RWPE1 (cell line): ENCODE measurements at regions not wholly inside any gene's neighbourhood (a gene's known extent, or its start where the extent isn't known, plus 50 kb on each side); places are given as distances from the start of the nearest gene placed in this dataset.

Experiments
- CTCF ChIA-PET: fragments of 350-600 bp; sonication (Branson Sonifier 250); formaldehyde crosslinking; extraction: SDS; loops from one replicate; lab custom pipeline; 2021; lab: Yijun Ruan, JAX
- POLR2A ChIA-PET: fragments of 400-600 bp; formaldehyde crosslinking; extraction: SDS; loops from one replicate; lab custom pipeline; 2020; ENCODE audit warnings: antibody characterized with exemption; ENCODE audit not compliant: low non-redundant PET; lab: Yijun Ruan, JAX
- DNase-seq: peaks from one replicate; pipeline ENCODE4 v3.0.0; 2012; ENCODE audit warnings: low spot score
- H3K27ac ChIP-seq: fragments of 450-650 bp; 2 replicates; pipeline ENCODE4 v1.5.1; 2017
- TF ChIP-seq, protein P1 (sequence below): fragments of 450-650 bp; conservative IDR thresholded peaks from 2 replicates; pipeline ENCODE4 v1.5.1; 2017; ENCODE audit warnings: low read depth, mild to moderate bottlenecking

GRCh38 chr2:60104514-60105505 lies 448.6 kb downstream of the BCL11A start:
- POLR2A ChIA-PET: no interaction called here
- DNase-seq: no peak
- CTCF ChIA-PET: no interaction called here
- TF ChIP-seq, protein P1, sequence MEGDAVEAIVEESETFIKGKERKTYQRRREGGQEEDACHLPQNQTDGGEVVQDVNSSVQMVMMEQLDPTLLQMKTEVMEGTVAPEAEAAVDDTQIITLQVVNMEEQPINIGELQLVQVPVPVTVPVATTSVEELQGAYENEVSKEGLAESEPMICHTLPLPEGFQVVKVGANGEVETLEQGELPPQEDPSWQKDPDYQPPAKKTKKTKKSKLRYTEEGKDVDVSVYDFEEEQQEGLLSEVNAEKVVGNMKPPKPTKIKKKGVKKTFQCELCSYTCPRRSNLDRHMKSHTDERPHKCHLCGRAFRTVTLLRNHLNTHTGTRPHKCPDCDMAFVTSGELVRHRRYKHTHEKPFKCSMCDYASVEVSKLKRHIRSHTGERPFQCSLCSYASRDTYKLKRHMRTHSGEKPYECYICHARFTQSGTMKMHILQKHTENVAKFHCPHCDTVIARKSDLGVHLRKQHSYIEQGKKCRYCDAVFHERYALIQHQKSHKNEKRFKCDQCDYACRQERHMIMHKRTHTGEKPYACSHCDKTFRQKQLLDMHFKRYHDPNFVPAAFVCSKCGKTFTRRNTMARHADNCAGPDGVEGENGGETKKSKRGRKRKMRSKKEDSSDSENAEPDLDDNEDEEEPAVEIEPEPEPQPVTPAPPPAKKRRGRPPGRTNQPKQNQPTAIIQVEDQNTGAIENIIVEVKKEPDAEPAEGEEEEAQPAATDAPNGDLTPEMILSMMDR: no peak
- no peak overlapping the region for H3K27ac ChIP-seq

- DNase-seq: no peak
- ChIA-PET POLR2A (no interaction called here), CTCF (no interaction called here)
- TF ChIP-seq, protein P1: no peak
- H3K27ac ChIP-seq: no peak overlapping the region
Measured at GRCh38 chr2:60100034-60100433, 453.4 kb downstream of the BCL11A start.

GRCh38 chr2:60098996-60099395 lies 454.5 kb downstream of the BCL11A start:
- no peak overlapping the region for H3K27ac ChIP-seq
- TF ChIP-seq, protein P1: no peak
- ChIA-PET CTCF (no interaction called here), POLR2A (no interaction called here)
- no peak for DNase-seq

DNA sequence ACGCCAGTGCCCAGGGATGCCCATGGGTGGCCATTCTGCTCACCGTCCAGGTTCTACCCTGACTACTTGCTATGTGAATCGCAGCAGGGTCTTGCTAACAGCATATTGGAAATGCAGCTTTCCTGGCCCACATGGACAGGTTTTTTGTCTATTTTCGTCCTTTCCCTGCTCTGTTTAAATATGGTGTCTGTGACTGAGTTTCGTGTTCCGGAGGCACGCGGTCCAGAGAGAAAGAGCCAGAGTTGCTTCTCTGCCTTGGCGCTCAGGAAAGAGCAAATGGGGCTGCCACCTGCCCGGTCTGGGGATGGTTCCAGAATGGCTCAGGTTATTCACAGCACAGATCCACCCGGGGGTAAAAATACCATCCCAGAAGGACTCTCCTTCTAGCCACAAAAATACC lies 456.2 kb downstream of the BCL11A start:
- TF ChIP-seq, protein P1: no peak
- ChIA-PET POLR2A (no interaction called here), CTCF (no interaction called here)

DNA sequence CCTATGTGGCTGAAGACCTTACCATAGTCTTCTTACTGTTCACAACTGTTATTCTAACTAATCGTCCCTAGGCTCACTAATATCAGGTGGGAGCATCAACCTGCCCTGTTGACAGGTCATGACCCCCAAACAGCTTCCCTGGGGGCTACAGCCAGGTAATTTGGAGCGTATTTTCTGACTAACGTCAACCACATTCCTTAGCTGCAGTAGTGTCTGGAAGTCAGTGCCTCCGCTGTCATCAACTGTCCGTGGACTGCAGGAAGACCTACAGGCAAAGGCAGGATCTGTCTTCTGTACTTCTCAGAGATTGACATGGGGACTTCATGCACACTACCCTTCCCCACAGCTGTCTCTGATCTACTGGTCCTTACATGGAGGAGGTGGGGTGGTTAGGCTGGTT lies 456.9 kb downstream of the BCL11A start:
- DNase-seq: no peak
- TF ChIP-seq, protein P1: no peak
- ChIA-PET POLR2A (no interaction called here), CTCF (no interaction called here)
- no peak overlapping the region for H3K27ac ChIP-seq

More for the DNA sequence above, 456.2 kb downstream of the BCL11A start:
- no peak overlapping the region for H3K27ac ChIP-seq
- DNase-seq: no peak

GRCh38 chr2:60095903-60096302 lies 457.6 kb downstream of the BCL11A start:
- H3K27ac ChIP-seq: no peak overlapping the region
- ChIA-PET CTCF (no interaction called here), POLR2A (no interaction called here)
- TF ChIP-seq, protein P1: no peak
- no peak for DNase-seq
